NCI-H82 treated with DMSO at 0.1 percent for 48 hours (cell line): ENCODE measurements at regions not wholly inside any gene's neighbourhood (a gene's known extent, or its start where the extent isn't known, plus 50 kb on each side); places are given as distances from the start of the nearest gene placed in this dataset.

Experiments used
- DNase-seq: peaks from one replicate; lab custom pipeline; 2025; ENCODE audit not compliant: unreplicated experiment; lab: John Stamatoyannopoulos, UW

GRCh38 chr10:130729876-130730275, 581.6 kb downstream of the TCERG1L start:
- no peak for DNase-seq

GRCh38 chr10:130737186-130737585, 574.3 kb downstream of the TCERG1L start:
- no peak for DNase-seq

DNA sequence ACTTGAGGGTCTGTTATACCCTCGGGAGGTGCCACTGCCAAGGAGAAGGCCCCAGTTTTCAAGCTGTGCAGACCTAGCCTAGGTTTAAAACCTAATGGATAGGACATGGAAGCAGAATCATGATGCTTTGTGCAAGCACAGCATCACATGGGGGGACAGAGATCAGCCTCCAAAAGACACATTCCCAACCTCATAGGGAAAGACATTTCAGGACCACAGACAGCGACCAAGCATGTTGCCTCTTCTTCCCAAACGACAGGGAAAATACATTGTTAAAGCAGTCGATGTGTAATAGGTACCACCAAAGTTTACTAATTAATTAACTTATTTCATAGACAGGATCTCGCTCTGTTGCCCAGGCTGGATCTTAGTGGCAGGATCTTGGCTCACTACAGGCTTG, 573.9 kb downstream of the TCERG1L start:
- no peak for DNase-seq

GRCh38 chr10:130739016-130739756, 572.3 kb downstream of the TCERG1L start:
- no peak for DNase-seq

GRCh38 chr10:130739757-130740145, 571.8 kb downstream of the TCERG1L start:
- DNase-seq, result no peak

- no peak for DNase-seq
Observed at GRCh38 chr10:130740166-130740565, 571.4 kb downstream of the TCERG1L start.

- DNase-seq, result no peak
Observed at GRCh38 chr10:130740915-130741750, 570.4 kb downstream of the TCERG1L start.

- no peak for DNase-seq
Observed at GRCh38 chr10:130741901-130742855, 569.3 kb downstream of the TCERG1L start.

DNA sequence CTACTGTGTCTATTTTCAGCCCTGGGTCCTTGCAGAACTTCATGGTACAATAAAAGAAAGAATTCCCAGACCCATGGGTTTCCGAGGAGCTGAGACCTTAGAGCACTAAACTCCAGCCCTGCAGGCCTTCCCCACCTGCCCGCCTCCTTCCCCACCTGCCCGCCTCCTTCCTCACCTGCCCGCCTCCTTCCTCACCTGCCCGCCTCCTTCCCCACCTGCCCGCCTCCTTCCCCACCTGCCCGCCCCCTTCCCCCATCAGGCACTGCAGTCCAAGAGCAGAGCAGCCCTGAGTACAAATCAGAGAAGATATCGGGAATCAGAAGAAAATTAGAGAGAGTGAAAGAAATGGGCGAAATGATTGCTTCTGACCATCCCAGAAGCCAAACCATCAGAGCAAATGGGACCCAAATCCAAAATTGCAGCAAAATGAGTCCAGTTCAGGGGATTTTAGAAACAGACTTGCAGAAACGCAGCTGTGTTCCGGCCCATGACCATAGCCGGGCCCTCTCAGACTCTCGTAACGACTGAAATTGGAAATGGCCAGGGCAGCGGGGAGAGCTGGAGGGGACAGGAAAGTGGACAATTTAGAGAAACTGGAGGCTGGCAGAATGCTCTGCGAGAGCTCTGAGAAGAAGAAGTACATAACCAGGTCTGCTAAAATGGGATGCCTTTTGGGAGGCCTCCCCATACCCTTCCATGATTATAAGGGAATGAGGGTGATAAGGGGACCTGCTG, 568.4 kb downstream of the TCERG1L start:
- no peak for DNase-seq

DNA sequence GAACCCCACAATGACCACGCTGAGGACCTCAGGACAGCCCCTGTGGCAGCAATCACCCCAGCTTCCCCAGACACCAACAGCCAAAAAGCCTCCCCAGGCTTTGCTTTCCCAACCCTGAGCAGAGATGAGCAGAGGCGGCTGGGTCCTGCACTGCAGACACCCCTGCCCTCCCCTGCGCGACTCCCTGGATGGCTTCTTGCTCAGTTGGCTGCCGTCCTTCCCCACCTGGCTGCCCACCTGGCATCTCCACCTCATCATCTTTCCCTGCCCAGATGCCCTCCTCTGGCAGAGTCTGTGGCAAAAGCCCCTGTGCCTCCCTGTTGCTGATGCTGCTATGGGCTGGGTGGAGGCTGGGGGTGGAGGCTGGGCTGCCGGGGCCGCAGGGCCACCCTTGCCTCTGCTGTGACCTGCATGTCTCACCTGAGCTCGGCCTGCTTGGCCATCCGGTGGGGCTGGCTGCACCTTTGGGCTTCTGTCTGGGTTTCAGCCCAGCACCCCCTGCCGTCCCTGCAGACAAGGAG, 567.7 kb downstream of the TCERG1L start:
- DNase-seq, result no peak

DNA sequence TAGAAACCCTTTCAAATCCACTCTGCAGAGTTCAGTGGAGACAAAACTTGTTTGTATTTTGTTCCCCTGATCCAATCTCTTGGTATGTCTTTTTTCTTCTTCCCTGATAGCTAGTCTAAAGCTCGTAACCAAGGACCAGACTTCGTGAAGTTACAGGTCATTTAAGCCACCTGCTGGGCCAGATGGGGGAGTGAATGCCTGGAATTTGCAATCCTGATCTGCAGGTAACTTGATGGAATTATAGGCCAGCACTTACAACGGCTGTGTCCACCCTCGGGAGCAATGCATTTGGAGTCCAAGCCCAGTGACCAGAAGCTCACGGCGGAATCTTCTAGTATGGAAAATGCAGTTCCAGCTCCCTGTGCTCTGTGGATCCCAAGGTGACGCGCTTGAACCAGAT, 566.9 kb downstream of the TCERG1L start:
- DNase-seq, result no peak

GRCh38 chr10:130745251-130745650, 566.3 kb downstream of the TCERG1L start:
- DNase-seq, result no peak

DNA sequence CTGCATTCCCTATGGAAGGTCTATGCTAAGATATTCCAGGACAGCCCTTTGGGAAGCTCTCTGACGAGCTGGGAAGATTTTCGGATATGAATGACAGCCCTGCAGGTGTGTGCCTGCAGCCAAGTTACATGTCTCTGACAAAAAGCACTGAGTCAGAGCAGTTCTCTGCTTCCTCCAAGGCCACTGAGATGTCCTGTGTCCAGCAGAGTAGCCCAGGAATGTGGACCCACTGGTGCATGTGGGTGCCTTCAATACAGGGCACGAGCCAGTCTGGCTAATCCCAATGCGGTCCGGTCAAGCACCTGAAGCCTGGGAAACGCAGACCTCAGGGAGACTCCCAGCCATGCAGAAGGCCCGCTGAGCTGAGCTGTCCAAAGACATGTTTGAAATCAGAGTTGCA, 565.7 kb downstream of the TCERG1L start:
- no peak for DNase-seq

- DNase-seq, result no peak
Observed at GRCh38 chr10:130746311-130746710, 565.2 kb downstream of the TCERG1L start.

DNA sequence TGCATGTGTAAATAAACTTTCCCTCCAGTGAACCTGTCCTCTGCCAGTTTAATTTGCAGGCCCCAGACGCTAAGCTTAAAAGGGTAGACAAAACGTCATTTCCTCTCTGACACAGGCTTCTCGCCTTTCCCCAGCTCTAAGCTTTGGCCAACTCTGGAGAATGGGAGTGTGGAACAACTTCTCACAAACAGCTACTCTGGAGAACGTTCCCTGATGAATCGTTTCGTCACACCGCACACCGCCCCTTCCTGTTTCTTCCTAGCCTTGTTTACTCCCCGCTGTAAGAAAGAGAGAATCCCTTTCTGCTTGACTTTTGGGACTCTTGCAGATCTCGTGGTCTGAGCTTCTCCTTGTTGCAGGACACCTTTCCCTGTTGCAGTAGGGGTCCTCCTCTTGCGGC, 564.2 kb downstream of the TCERG1L start:
- DNase-seq, result no peak

- DNase-seq, result no peak
Observed at GRCh38 chr10:130747946-130748345, 563.6 kb downstream of the TCERG1L start.

GRCh38 chr10:130748409-130749057, 563.0 kb downstream of the TCERG1L start:
- DNase-seq, result no peak

- DNase-seq, result no peak
Observed at GRCh38 chr10:130749911-130750310, 561.6 kb downstream of the TCERG1L start.

- no peak for DNase-seq
Observed at GRCh38 chr10:130750441-130750840, 561.1 kb downstream of the TCERG1L start.
